ENCODE measurements at regions not wholly inside any gene's neighbourhood (a gene's known extent, or its start where the extent isn't known, plus 50 kb on each side); places are given as distances from the start of the nearest gene placed in this dataset.

DNA sequence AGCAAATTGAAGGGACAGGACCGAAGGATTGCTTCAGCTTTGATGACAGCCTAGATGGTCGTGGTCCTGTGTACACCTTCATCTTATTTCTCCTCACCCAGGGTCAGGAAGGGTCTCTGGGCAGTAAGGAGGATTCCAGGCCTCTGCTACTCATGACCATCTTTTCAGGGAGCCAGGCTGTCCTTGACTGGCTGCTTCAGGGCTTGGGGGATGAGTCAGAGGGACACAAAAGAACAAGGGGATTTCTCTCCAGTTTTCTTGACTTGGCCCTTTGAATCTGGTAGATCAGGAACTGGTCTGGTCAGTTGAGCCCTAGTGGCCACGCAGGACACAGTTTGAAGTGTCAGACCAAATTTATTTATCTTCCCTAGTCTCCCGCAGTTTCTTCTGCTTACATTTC, 402.1 kb upstream of the CHD6 start:
- no peak for DNase-seq

DNA sequence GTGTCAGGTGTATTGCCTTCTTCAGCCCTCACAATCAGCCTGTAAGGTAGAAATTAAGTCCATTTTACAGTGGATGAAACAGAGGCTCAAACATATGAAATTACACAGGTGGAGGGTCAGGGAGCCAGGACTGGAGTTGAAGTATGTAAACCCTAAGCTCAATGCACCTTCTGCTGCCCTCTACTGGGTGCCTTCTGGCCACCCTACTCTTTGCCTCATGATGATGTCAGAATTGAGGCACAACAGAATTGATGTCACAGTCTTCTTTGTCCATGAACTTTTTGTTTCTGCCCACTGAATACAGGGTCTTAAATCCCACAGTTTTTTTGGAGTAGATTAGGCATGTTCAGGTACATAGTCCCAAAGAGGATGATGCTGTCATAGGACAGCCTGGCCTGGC, 400.8 kb upstream of the CHD6 start:
- DNase-seq: peak; percentile 5

DNA sequence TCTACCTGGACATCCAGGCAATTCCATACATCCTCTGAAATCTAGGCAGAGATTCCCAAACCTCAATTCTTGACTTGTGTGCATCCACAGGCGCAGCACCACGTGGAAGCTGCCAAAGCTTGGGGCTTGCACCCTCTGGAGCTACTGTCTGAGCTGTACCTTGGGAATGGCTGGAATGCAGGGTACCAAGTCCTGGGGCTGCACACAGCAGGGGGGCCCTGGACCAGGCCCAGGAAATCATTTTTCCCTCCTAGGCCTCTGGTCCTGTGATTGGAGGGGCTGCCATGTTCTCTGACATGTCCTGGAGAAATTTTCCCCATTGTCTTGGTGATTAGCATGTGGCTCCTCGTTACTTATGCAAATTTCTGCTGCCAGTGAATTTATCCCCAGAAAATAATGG, 391.9 kb upstream of the CHD6 start:
- no peak for DNase-seq

DNA sequence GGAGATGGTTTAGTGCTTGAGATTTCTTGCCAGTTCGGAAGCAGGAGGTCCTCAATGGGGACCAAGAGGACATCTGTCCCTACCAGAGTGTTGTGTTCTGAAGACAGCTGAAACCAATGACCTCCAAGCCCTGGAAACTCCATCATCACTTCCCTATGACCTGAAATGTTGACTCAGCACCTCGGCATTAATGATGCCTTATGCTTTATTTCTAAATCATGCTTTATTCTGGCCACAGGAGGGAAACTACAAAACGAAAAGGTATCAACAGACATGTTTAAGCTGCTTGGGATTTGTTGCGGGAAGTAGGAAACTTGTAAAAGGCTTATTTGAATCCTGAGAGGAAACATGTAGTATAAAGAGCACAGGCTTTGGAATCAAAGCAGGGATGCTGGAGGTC, 389.1 kb upstream of the CHD6 start:
- no peak for DNase-seq

DNA sequence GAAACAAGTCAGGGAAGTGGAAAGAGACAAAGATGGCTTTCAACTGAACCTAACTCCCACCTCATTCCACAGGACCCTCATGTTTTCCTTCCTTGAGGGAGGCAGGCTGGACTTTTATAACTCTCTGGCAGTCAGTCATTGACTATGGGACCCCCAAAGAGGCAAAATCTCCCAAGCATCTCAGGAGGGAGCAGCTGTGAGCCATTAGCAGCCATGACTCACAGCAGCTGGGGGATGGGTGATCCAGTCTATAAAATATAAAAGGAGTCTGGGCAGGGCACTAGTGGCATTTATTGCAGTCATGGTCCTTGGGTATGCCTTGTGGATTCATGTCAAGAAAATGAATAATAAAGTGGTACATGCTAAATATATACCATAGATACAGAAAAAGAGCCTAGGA, 387.0 kb upstream of the CHD6 start:
- DNase-seq: no peak

DNA sequence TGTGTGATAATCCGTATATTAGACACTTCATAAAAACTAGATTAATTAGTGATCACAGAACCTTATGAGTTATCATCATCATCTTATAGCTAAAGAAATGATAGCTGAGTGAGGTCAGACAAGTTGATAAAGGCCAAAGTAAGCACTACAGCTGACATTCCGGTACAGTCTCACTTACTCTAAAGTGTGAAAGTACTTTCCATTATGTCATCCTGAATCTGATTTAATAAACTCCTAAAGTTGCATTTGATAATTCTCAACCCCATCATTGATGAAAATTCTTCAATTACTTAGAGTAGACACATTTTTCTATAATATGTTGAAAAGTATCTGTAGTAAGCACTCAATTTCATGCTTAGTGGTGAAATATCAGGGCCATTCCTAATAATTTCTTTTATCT, 385.2 kb upstream of the CHD6 start:
- no peak for DNase-seq

DNA sequence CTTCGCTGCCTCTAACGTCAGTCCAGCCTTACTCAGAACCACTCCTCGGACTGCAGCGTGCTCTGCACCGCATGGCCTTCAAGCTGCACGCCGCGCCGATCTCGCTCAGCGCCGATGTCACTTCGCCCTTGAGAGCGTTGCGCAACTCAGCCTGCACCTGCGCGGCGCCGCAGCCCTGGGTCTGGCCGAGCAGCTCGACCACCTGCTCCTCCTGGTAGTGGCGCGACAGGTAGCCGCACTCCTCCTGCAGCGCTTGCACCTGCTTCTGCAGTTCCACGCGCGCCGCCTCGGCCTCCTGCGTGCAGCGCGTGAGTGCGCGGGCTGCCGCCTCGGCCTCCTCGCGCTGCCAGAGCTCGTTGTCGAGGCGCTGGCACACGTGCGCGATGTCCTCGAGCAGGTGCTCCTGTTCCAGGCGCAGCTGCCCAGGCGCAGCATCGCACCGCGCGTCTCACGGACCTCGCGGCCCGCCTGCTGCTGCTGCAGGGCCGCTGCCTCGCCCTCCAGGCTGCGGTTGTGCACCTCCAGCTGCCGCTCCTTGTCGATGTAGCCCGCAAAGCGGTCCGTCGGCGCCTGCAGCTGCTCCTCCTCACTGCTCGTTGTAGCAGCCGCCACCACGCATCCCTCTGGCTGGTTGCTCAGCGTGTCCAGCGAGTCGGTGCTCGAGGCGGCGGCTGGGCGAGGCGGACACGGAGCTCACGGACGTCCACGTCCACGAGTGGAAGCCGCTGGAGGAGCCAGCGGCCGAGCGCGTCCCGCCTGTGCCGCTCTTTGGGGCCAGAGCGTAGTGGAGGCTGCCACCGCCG, 380.6 kb upstream of the CHD6 start:
- DNase-seq: no peak

DNA sequence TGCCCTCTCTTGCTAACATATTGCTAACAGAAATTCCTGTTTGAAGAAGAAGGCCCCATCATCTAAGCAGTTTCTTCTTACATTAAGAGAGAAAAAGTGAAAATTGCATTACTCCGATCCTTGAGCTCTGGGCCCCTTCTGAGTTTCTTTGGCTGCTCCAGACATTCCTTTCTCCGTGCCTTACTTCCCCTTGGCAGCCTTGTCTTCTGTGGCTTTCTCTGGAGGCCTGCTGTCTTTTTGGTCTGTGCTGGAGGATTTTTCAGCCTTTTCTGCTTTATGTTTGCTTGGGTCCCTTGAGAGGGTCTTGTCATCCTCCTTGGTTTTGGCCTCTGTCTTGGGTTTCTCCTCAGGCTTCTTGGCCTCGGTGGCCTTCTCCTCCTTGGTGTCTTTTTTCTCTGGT, 378.8 kb upstream of the CHD6 start:
- no peak for DNase-seq

DNA sequence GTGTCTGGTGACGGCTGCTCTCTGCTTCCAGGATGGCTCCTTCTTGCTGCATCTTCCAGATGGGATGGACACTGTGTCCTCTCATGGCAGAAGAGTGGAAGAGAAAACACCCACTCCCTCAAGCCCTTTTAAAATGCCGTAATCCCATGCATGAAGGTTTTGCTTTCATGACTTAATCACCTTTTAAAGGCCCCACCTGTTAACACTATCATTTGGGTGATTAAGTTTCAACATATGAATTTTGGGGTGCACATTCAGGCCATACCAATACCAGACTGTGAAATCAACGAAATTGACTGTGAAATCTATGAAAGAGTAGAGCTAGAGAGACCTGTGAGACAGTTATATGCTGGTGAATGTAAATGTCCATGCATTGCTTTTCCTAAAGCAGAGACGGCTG, 374.3 kb upstream of the CHD6 start:
- DNase-seq: no peak

DNA sequence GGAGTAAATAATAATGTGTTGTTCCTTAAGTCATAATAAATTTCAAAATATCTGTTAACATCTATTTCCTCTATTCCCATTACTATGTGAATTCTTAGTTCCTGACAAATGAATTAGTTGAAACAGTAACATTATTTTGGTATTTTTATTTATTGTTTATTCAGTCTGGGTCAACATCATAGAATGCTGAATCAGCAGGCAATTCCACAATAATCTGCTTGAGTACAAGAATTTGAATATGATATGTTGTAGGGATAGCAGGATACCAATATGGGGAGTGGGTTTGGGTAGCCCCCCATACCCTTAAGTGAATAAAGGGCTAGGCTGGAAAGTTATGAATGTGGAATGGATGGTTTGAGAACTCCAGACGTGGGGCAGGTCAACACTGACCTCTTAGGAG, 373.2 kb upstream of the CHD6 start:
- DNase-seq: no peak

DNA sequence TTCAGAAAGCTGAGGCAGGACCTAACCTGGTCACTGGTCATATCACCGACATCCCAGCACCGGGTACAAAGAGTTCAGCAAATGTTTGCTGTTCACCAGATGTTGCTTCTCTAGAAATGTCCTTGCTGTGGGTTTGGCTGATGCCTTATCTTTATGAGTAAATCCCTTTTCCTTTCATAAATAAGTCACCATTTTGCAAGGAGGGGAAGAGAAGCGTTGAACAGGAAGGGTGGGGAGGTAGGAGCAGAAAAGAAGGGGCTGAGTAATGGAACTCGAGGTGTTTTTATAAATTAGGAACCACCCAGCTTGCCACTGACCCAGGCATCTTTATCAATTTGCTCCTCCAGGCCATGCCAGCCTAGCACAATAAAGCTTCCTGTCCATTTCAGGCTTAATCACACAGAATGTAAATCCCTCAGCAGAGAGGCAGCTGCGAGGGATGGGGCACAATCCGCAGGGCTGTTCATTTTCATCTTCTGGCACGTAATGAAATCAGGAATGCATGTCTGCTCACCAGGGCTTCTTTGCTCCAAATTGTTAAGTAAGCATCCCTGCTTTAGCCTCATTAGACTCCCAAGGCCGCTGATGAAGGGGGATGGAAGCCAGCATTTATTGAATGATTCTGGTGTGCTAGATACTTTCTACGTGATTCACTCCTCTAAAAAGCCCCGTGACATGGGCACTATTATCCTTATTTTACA, 371.9 kb upstream of the CHD6 start:
- DNase-seq: no peak

DNA sequence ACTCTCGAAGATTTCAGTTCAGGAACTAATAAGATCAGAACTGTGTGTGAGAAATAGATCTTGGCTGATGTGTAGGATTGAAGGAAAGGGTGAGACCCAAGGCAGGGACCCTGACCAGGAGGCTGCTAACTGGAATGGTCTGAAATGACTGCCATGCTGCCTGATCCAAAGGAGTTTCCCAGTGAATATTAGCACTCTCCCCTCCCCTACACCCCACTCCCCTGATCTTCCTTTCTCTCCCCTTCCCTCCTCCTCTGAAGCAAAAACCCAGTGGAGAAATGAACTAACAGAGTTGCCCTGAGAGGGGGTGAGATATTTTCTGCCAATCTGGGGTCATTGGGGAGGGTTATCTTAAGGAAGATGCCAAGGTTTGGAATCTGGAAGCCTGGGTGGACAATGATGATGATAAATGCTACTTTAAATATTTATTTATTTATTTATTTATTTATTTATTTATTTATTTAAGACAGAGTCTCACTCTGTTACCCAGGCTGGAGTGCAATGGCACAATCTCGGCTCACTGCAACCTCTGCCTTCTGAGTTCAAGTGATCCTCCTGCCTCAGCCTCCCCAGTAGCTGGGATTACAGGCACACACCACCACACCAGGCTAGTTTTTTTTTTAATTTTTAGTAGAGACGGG, 371.0 kb upstream of the CHD6 start:
- DNase-seq: no peak

DNA sequence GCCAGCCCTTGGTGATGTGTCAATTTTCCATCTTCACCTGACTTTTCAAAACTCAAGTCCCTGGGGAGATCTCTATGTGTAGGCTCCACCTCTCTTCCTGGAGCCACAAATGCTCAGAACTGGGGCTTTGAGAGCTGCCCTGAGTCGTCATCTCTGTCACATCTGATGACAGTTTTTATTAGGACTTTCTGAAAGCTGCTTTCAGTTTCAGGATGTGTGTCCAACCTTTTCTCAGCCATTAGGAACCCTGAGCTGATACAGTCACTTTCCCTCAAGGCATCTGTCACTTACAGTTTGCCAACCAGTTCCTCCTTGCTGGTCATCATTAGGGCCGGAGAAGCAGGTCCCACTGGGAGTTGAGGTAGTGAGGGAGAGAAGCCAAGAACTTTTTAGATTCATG, 365.9 kb upstream of the CHD6 start:
- DNase-seq: no peak

DNA sequence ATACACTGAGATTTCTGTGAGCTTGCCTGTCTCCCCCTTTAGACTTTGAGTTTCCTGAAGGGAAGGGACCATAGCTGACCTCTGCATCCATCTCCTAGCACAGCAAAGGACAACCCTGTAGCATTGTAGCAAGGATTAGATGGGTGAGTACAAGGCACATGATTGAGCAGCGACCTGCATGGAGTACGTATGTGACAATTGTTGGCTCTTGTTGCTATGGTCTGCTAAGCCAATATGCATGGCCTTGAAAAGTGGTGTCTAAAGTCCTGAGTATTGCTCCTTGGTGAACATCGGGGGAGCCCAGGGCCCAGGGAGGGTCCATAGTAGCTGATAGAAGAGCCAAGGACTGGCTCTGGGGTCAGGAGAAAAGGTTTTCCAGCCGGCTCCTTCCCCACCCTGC, 365.0 kb upstream of the CHD6 start:
- no peak for DNase-seq

DNA sequence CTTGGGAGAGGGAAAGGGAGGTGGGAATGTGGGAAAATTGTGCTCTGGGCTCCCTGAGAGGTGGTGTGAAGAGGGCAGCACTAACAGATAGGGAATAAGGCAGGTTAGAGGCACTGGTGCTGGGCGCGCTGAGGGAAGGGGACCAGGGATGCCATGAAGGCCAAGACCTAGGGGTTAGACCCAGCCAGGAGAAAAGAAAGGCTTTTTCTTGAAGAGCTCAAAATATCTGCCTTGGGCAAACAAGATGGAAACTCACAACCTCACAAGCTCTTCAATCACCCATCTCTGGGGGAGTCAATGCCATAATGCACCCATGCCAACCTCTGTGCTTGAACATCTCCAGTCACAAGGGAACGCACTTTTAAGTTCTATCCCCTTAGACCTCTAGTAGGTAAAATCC, 363.6 kb upstream of the CHD6 start:
- DNase-seq: no peak

DNA sequence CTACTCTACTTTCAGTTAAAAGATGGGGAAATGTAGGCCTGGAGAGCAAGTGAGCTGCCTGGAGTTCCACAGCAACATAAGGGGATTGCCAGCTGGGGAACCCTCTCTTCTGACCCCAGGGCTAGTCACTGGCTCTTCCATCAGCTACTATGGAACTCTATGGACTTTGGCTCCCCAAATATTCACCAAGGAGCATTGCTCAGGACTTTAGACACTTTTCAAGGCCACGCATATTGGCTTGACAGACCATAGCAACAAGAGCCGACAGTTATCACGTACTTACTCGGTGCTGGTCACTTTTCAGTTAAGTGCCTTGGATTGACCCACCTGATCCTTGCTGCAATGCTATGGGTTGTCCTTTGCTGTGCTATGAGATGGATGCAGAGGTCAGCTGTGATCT, 360.7 kb upstream of the CHD6 start:
- DNase-seq: no peak

DNA sequence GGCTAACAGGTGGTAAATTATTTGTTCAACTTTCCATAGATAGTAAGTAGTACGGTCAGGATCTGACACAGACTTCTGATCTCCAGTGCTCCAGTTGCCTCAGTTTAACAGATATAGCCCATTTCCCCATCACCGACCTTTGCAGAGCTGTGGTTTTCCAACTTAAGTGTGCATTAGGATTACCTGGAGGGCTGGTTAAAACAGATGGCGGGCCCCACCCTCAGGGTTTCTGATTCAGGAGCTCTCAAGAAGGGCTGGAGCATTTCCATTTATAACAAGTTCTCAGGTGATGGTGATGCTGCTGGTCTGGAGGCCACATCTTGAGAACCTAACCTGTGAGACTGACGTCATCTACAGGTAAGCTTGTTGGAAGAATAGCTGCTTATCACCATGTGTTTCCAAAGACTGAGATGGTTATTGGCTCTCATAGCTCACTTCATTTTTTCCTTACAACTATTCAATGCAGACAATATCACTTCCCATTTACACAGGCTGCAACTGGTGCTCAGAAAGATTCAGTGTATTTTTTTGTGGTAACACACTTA, 360.1 kb upstream of the CHD6 start:
- DNase-seq: no peak

DNA sequence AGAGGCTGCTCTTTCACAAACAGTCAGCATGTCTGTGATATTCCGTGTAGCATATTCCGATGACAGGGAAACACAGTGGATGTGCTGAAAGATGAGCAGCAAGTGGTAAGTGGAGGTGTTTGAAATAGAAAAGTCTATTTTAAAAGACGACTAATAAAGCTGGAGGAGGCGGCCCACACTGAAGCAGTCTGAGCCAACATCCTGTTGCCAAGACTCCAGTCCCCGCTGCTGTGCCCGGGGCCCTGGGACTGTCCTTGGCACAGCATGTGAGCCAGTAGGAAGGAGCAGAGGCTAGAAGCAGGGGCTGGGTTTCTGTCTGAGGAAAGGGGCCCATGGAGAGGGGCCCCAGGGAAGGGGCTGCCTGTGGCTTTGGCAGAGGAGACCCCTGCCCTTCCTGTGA, 351.5 kb upstream of the CHD6 start:
- no peak for DNase-seq

DNA sequence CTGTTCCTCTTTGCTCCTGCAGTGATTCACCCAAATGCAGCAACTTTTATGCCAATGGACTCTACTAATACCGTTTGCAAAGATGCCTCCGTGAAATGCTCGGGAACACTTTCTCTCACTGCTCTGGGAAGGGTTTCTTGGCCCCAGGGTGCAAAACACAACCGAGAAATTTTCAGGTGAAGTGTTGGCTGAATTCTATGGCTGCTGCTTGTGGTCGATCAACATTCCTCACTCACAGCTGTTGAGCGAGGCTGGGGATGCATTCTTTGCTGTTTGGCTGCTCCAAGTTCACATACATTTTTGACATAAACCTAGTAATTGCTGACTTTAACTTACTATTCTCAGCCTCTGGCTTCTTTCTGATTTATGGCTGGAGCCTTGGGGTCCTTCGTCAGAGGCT, 342.0 kb upstream of the CHD6 start:
- DNase-seq: no peak

DNA sequence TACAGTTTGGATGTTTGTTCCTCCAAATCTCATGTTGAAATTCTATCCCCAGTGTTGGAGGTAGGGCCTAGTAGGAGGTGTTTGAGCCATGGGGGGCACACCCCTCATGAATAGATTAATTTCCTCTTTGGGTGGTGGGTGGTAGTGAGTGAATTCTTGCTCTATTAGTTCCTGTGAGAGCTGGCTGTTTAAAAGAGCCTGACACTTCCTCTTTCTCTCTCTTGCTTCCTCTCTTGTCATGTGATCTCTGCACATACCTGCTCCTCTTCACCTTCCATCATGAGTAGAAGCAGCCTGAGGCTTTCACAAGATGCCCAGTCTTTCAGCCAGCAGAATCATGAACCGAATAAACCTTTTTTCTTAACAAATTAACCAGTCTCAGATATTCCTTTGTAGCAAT, 340.2 kb upstream of the CHD6 start:
- DNase-seq: no peak

DNA sequence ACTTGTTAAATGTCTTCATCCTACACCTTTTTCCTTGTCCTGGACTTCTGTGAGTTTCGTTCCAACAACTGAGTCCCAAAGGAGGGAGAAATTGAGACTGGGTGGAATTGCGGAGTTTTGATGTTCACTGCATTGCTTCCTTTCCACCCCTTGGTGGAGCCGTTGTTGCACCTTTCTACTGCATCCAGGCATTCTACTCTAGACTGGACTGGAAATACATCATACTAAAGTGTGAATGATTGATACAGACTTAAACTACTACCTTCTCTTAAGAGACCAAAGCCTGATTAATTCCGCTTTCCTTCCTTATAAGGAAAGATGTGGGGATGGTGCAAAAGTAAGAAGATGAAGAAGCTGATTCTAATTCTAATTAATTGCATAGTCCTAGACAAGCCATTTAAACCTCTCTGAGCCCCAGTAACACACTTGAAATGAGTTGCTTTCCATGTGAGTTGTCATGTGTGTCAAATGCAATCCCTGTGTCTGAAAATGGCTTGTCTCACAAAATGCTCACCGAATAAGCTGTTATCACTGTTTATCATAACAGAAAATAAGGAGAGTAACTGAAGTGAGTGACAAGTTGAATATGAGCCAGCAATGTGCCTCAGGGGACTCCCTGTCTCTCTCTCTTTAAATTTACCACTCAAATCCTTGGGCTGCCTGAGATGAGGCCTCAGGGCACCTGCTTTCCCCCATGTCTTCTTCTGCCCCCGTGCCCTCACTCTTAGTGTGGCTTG, 338.3 kb upstream of the CHD6 start:
- peak; percentile 16 for DNase-seq

DNA sequence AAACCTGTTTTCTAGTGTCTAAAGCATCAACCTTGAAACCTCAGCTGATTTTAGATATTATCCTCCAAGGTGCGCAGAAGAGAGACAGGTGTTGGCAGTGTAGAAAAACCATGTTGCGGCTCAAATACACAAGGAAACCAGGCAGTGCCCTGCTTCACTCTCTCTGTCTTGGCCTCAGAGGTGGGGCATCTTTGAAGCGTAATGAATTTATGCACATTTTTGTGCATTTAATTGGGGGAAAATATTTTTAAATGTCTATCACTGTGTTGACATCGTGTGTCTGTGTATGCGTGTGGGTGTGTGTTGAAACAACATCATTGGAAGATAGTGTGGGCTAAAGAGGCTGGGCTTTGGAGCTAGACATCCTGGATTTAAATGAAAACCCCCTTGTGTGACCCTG, 334.0 kb upstream of the CHD6 start:
- DNase-seq: no peak

DNA sequence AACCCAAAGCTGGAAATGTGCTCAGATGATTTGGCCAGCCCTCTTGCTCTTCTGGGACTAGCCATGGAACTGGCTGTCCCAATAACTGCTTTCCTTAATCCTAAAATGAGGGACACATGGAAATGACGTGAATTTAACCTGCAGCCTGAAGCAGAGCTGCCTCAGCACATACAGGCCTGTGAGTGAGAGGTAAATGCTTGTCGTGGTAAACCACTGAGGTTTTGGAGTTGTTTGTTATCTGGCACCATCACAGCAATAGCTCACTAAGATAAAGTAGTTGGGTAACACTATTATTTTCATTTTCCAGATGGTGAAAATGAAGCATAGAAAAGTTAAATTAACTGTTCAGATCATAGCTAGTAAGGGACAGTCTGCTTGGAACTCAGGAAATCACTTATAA, 333.4 kb upstream of the CHD6 start:
- DNase-seq: peak; percentile 21
